ENCODE measurements at regions not wholly inside any gene's neighbourhood (a gene's known extent, or its start where the extent isn't known, plus 50 kb on each side); places are given as distances from the start of the nearest gene placed in this dataset.

DNA sequence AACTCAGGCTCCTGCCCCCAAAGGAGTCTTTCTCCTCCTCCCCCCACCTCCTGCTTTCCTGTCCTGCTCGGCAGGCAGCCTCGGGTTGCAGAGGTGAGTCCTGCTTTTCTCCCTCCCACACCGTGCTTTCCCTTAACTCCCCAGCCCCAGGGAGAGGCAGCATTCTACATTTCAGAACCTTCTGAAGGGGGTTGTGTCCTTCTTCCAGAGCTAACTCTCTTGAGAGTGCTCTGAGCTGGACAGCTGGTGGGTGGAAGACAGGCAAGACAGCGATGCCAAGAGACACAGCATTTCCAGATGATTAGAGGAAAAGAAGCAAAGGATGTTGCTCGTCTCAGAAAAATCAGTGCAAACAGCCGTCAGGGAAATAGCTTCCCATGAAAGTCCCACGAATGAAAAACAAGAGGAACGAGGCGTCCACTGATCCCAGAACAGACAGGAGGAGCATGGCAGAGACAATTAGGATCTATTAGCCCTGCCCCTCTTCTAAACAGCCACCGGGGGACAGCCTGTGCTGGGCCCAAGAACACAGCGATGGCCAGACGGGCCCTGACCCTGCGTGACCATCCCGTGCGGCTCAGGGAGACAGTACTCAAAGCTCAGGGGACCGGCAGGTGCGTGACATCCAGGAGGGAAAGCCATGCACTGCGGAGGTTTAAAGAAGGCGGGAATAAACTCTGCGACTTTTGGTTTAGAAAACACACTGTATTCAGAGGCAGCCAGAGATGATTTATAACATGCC, 216.5 kb upstream of the RTL1 start:
- no peaks in the 10 kb centered on the region for H3K79me2 ChIP-seq (ENCODE audit: insufficient read depth, low read depth)
- H3K36me3 ChIP-seq (ENCODE audit: insufficient read depth), result no peaks in the 10 kb centered on the region
- H3K4me3 ChIP-seq (IDR thresholded peaks at IDR 0.05; ENCODE audit: insufficient read depth, low read depth, low read length), result no peak overlapping the region
- H3K27me3 ChIP-seq (ENCODE audit: insufficient read depth, low read depth), result peaks cover 32% of the 10 kb centered on the region
- no peak for TF ChIP-seq CTCF (conservative IDR thresholded peaks at IDR 0.05; ENCODE audit: low read depth, low read length)
- no peak overlapping the region for H3K4me2 ChIP-seq
- no peaks in the 10 kb centered on the region for H4K20me1 ChIP-seq (ENCODE audit: insufficient read depth)
- no peaks in the 10 kb centered on the region for H3K4me1 ChIP-seq (ENCODE audit: low read depth, poor library complexity, severe bottlenecking)
- H2AFZ ChIP-seq (ENCODE audit: low read depth), result no peak overlapping the region
- H3K27ac ChIP-seq, result no peak overlapping the region
- no peak overlapping the region for H3K9ac ChIP-seq

DNA sequence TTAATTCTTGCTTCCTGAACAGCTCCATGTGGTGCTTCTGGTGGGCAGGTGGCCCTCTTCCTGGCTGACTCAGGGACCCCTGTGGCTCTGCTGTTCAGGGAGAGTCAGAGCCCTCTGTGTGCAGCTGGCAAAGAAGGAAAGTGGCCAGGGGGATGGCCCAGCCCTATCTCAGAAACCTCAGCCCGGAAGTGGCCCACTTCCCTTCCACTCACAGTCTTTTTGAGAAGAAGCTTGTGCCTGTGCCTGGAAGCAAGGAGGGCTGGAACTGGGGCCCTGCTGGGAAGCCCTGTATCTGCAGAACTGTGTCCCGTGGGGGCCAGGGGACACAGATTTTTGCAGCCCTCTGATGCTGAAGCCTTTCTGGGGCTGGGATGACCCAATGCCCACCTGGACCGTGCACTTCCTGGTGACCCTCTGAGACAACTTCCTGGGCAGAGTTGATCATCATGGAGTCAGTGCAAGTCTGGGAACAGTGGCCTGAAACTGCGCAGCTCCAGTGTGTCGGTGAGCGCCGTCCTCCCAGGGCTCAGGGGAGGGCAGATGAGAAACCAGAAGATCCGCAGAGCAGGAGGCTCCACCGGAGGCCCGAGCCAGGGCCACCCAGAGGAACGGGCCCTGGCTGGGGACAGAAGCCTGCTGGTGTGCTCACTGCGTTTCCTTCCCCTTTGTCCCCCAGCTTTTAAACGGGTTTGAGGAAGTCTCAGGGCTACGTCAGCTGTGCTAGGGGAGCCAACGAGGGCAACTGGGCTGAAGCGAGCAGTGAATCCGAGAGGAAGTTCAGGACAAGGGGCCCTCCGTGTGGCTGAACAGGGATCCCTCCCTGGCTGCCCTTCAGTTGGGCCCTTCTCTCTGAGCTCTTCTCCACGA, 217.4 kb upstream of the RTL1 start:
- Histone ChIP-seq H3K4me2 (no peak overlapping the region), H3K9ac (no peak overlapping the region), H3K27me3 (ENCODE audit: insufficient read depth, low read depth) (peaks cover 31% of the 10 kb centered on the region), H3K4me1 (ENCODE audit: low read depth, poor library complexity, severe bottlenecking) (no peaks in the 10 kb centered on the region), H3K4me3 (IDR thresholded peaks at IDR 0.05; ENCODE audit: insufficient read depth, low read depth, low read length) (no peak overlapping the region), H3K27ac (no peak overlapping the region), H2AFZ (ENCODE audit: low read depth) (no peak overlapping the region), H3K79me2 (ENCODE audit: insufficient read depth, low read depth) (no peaks in the 10 kb centered on the region), H4K20me1 (ENCODE audit: insufficient read depth) (no peaks in the 10 kb centered on the region), H3K36me3 (ENCODE audit: insufficient read depth) (no peaks in the 10 kb centered on the region)
- no peak for TF ChIP-seq CTCF (conservative IDR thresholded peaks at IDR 0.05; ENCODE audit: low read depth, low read length)

GRCh38 chr14:101121508-101122139, 218.1 kb upstream of the RTL1 start:
- Histone ChIP-seq H3K36me3 (ENCODE audit: insufficient read depth) (no peaks in the 10 kb centered on the region), H2AFZ (ENCODE audit: low read depth) (no peak overlapping the region), H3K27ac (no peak overlapping the region), H3K4me2 (no peak overlapping the region), H3K4me3 (IDR thresholded peaks at IDR 0.05; ENCODE audit: insufficient read depth, low read depth, low read length) (no peak overlapping the region), H4K20me1 (ENCODE audit: insufficient read depth) (no peaks in the 10 kb centered on the region), H3K9ac (no peak overlapping the region), H3K79me2 (ENCODE audit: insufficient read depth, low read depth) (no peaks in the 10 kb centered on the region), H3K4me1 (ENCODE audit: low read depth, poor library complexity, severe bottlenecking) (no peaks in the 10 kb centered on the region), H3K27me3 (ENCODE audit: insufficient read depth, low read depth) (peaks cover 31% of the 10 kb centered on the region)
- no peak for TF ChIP-seq CTCF (conservative IDR thresholded peaks at IDR 0.05; ENCODE audit: low read depth, low read length)

GRCh38 chr14:101122237-101123141, 219.0 kb upstream of the RTL1 start:
- TF ChIP-seq CTCF (conservative IDR thresholded peaks at IDR 0.05; ENCODE audit: low read depth, low read length), result no peak
- Histone ChIP-seq H3K9ac (no peak overlapping the region), H3K27me3 (ENCODE audit: insufficient read depth, low read depth) (peaks cover 31% of the 10 kb centered on the region), H3K4me1 (ENCODE audit: low read depth, poor library complexity, severe bottlenecking) (no peaks in the 10 kb centered on the region), H4K20me1 (ENCODE audit: insufficient read depth) (no peaks in the 10 kb centered on the region), H3K4me2 (no peak overlapping the region), H3K36me3 (ENCODE audit: insufficient read depth) (no peaks in the 10 kb centered on the region), H2AFZ (ENCODE audit: low read depth) (no peak overlapping the region), H3K4me3 (IDR thresholded peaks at IDR 0.05; ENCODE audit: insufficient read depth, low read depth, low read length) (no peak overlapping the region), H3K27ac (no peak overlapping the region), H3K79me2 (ENCODE audit: insufficient read depth, low read depth) (no peaks in the 10 kb centered on the region)
